ENCODE measurements at regions not wholly inside any gene's neighbourhood (a gene's known extent, or its start where the extent isn't known, plus 50 kb on each side); places are given as distances from the start of the nearest gene placed in this dataset.

DNA sequence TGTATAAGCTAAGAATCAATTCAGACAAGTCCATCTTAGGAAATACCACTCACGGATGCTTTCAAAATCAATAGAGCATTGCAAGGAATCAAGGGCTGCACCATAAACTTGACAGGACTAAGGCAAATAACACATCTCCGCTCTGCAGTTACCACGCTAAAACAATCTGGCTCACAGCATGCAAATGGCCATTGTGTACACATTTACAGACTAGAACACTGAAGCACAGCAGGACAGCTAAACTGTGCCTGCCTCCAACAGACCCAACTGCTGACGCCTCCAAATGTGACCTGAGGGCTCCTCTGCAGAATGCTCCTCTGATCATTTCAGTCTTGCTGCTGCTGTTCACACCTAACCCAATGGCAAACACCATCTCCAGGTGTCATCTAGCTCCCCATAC, 104.3 kb downstream of the MEX3B start:
- H3K36me3 ChIP-seq (ENCODE audit: control insufficient read depth, insufficient read depth, low read length), result no peaks in the 10 kb centered on the region
- H3K27ac ChIP-seq (ENCODE audit: low read depth, low read length), result no peak overlapping the region
- H3K9me3 ChIP-seq (ENCODE audit: control insufficient read depth, insufficient read depth, low read length), result no peaks in the 10 kb centered on the region
- H3K27me3 ChIP-seq (ENCODE audit: control insufficient read depth, insufficient read depth, low read length), result no peaks in the 10 kb centered on the region
- H3K4me3 ChIP-seq (ENCODE audit: low read depth, low read length), result no peak overlapping the region
- no peaks in the 10 kb centered on the region for H3K4me1 ChIP-seq (ENCODE audit: control insufficient read depth, insufficient read depth, low read length)
- 28% methylated on average over 4 of the region's 4 CpGs for WGBS (ENCODE audit: insufficient coverage)
- peak in 4 of 6 donors; percentile 15 to 90 (median 33) for DNase-seq (ENCODE audit: low read depth in 4 of 6, low spot score in 6 of 6)

DNA sequence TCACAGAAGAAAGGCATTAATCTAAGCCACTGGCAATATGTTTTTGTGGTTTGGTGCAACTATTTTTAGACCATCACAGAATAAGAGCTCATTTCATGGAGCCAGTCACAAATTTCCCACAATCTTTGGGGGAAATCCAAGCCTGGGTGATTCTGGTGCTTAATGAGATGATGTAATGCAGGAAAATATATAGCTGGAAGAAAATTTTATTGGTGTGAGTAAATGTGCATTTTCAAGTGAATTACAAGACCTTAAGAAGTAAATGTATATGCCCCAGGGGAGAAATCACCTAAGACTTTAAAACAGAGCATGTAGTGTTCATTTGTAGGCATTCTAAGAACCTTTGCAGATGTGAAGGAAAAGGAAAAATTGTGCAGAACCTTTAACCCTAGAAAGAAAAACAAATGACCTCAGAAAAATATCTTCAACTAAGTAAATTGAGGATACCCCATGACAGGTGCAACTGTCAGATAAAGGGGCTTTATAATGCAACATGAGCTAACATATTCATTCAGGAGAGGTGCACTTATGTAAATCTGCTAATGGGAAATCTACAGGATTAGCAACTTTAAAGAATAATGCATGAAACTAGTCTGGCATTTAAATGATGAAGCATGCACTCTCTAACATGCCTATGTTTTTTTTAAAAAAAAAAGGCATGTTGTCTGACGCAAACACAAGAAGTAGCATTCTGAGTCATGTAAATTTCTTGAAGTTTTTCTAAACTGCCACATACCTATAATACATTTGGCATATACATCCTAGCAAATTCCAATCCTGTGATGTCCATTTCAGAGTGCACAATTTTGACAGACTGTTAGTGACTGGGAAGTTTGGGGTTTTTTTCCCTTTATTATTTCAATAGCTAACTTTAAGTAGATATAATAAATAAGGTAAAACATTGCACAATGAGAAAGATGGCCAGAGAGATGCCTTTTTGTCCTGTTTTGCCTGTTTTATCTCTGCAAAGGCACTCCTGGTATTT, 105.1 kb downstream of the MEX3B start:
- DNase-seq (ENCODE audit: low read depth in 4 of 6, low spot score in 6 of 6), result no peak
- WGBS (ENCODE audit: insufficient coverage), result no CpG with 5 or more reads among the region's 1 CpG
- Histone ChIP-seq H3K4me1 (ENCODE audit: control insufficient read depth, insufficient read depth, low read length) (no peaks in the 10 kb centered on the region), H3K36me3 (ENCODE audit: control insufficient read depth, insufficient read depth, low read length) (no peaks in the 10 kb centered on the region), H3K4me3 (ENCODE audit: low read depth, low read length) (no peak overlapping the region), H3K27me3 (ENCODE audit: control insufficient read depth, insufficient read depth, low read length) (no peaks in the 10 kb centered on the region), H3K9me3 (ENCODE audit: control insufficient read depth, insufficient read depth, low read length) (no peaks in the 10 kb centered on the region), H3K27ac (ENCODE audit: low read depth, low read length) (no peak overlapping the region)

DNA sequence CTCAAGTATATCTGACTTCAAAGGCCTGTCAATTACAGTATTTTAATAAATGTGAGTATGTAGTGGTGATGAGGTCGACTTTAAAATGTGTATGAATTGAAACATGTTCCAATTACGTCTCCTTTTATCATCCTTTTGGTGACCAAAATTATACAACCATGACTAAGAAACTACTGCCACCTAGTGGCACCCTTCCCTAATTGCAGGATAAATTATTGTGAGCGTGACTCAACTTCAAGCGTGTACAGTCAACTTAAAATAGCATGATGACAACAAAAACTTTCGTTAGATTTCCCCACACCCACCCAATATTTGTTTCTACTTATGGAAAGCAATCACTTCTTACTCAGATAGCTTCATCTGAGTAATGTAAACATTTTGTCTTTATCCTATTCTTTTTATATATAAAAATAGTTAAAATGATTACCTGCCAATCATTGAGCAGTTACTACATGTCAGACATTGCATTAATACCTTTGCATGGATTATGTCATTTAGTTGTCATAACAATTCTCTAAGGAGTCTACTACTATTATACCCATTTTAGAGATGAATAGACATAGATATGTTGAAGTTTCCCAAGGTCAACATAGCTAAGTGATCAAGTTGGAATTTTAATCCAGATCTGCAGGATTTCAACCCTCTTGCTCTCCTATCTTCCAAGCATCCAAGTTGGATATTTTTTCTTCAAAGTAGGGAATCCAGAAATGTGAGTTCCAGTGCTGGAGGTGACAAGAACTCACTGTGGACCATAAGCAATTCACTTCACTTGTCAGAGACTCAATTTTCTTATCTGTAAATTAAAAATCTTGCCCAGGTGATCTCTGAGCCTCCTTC, 106.0 kb downstream of the MEX3B start:
- H3K4me1 ChIP-seq (ENCODE audit: control insufficient read depth, insufficient read depth, low read length), result no peaks in the 10 kb centered on the region
- 50% methylated on average over 2 of the region's 5 CpGs for WGBS (ENCODE audit: insufficient coverage)

DNA sequence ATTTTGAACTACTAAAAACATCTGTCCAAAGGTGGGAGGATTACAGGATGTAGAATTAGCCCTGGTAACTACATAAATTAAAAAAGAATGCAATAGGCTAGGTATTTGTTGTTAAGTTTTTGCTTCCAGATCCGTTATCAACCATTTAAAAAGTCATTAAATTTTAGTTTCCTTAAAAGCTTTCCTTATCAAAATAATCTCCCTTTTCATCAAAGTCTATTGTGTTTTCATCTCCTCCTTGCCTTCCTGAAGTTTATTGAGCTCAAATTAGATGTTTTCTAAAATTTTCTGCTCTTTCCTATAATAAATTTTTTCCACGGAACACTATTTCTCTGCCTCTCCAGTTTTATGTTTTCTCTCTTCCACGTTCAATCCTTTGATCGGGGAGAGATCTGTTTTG, 108.6 kb downstream of the MEX3B start:
- Histone ChIP-seq H3K9me3 (ENCODE audit: control insufficient read depth, insufficient read depth, low read length) (no peaks in the 10 kb centered on the region), H3K4me3 (ENCODE audit: low read depth, low read length) (no peak overlapping the region), H3K36me3 (ENCODE audit: control insufficient read depth, insufficient read depth, low read length) (no peaks in the 10 kb centered on the region), H3K27ac (ENCODE audit: low read depth, low read length) (no peak overlapping the region), H3K4me1 (ENCODE audit: control insufficient read depth, insufficient read depth, low read length) (no peaks in the 10 kb centered on the region), H3K27me3 (ENCODE audit: control insufficient read depth, insufficient read depth, low read length) (no peaks in the 10 kb centered on the region)
- no CpG with 5 or more reads among the region's 4 CpGs for WGBS (ENCODE audit: insufficient coverage)
- DNase-seq (ENCODE audit: low read depth in 4 of 6, low spot score in 6 of 6), result no peak

More for the DNA sequence above, 106.0 kb downstream of the MEX3B start:
- H3K36me3 ChIP-seq (ENCODE audit: control insufficient read depth, insufficient read depth, low read length), result no peaks in the 10 kb centered on the region
- no peak for DNase-seq (ENCODE audit: low read depth in 4 of 6, low spot score in 6 of 6)
- no peaks in the 10 kb centered on the region for H3K27me3 ChIP-seq (ENCODE audit: control insufficient read depth, insufficient read depth, low read length)
- no peak overlapping the region for H3K27ac ChIP-seq (ENCODE audit: low read depth, low read length)
- H3K9me3 ChIP-seq (ENCODE audit: control insufficient read depth, insufficient read depth, low read length), result no peaks in the 10 kb centered on the region
- H3K4me3 ChIP-seq (ENCODE audit: low read depth, low read length), result no peak overlapping the region

- WGBS (ENCODE audit: insufficient coverage), result 95% methylated on average over 10 of the region's 11 CpGs
- Histone ChIP-seq H3K9me3 (ENCODE audit: control insufficient read depth, insufficient read depth, low read length) (no peaks in the 10 kb centered on the region), H3K4me3 (ENCODE audit: low read depth, low read length) (no peak overlapping the region), H3K4me1 (ENCODE audit: control insufficient read depth, insufficient read depth, low read length) (no peaks in the 10 kb centered on the region), H3K36me3 (ENCODE audit: control insufficient read depth, insufficient read depth, low read length) (no peaks in the 10 kb centered on the region), H3K27ac (ENCODE audit: low read depth, low read length) (no peak overlapping the region), H3K27me3 (ENCODE audit: control insufficient read depth, insufficient read depth, low read length) (no peaks in the 10 kb centered on the region)
- DNase-seq (ENCODE audit: low read depth in 4 of 6, low spot score in 6 of 6), result no peak
These were observed 115.0 kb downstream of the MEX3B start for GRCh38 chr15:81930582-81931369.

- H3K36me3 ChIP-seq (ENCODE audit: control insufficient read depth, insufficient read depth, low read length), result no peaks in the 10 kb centered on the region
- WGBS (ENCODE audit: insufficient coverage), result 83% methylated on average over 1 of the region's 3 CpGs
- H3K27ac ChIP-seq (ENCODE audit: low read depth, low read length), result no peak overlapping the region
- H3K27me3 ChIP-seq (ENCODE audit: control insufficient read depth, insufficient read depth, low read length), result no peaks in the 10 kb centered on the region
- DNase-seq (ENCODE audit: low read depth in 4 of 6, low spot score in 6 of 6), result no peak
- H3K4me1 ChIP-seq (ENCODE audit: control insufficient read depth, insufficient read depth, low read length), result no peaks in the 10 kb centered on the region
- no peak overlapping the region for H3K4me3 ChIP-seq (ENCODE audit: low read depth, low read length)
- no peaks in the 10 kb centered on the region for H3K9me3 ChIP-seq (ENCODE audit: control insufficient read depth, insufficient read depth, low read length)
These were observed 116.3 kb downstream of the MEX3B start for GRCh38 chr15:81929557-81929956.

DNA sequence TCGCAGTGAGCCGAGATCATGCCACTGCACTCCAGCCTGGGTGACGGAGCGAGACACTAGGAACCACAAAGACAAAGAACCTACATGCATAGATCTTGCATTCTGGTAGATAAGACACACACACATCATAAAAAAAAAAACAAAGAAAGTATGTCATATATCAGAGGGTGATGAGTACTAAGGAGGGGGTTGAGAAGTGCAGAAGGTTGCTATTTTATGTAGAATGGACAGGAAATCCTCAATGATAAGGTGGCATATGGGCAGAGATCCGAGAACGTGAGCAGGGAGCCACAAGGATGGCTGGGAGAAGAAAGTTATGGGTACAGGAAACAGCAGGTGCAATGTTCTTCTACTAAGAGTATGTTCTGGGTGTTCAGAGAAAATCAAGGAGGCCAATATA, 118.8 kb downstream of the MEX3B start:
- Histone ChIP-seq H3K9me3 (ENCODE audit: control insufficient read depth, insufficient read depth, low read length) (no peaks in the 10 kb centered on the region), H3K27me3 (ENCODE audit: control insufficient read depth, insufficient read depth, low read length) (no peaks in the 10 kb centered on the region), H3K4me3 (ENCODE audit: low read depth, low read length) (no peak overlapping the region), H3K36me3 (ENCODE audit: control insufficient read depth, insufficient read depth, low read length) (no peaks in the 10 kb centered on the region), H3K4me1 (ENCODE audit: control insufficient read depth, insufficient read depth, low read length) (no peaks in the 10 kb centered on the region), H3K27ac (ENCODE audit: low read depth, low read length) (no peak overlapping the region)
- DNase-seq (ENCODE audit: low read depth in 4 of 6, low spot score in 6 of 6), result no peak
- WGBS (ENCODE audit: insufficient coverage), result 95% methylated on average over 4 of the region's 6 CpGs

DNA sequence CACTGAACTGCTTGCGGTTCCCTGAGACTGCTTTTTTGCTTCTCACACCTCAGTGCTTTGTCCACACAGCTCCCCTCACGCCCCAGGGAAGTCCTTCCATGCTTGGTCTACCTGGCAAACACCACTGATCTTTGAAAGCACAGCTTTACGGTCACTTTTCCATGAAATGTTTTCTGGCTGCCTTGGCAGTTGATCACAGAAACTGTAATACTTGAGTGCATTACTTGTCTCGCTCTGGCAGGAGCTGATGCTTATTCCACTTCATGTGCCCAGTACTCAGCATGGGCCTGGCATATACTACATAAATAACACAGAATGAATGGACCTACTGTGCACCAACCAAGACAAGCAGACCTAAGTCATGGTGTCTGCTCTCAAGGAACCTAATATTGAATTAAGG, 121.1 kb downstream of the MEX3B start:
- peaks cover 3% of the 10 kb centered on the region for H3K9me3 ChIP-seq (ENCODE audit: control insufficient read depth, insufficient read depth, low read length)
- H3K27me3 ChIP-seq (ENCODE audit: control insufficient read depth, insufficient read depth, low read length), result no peaks in the 10 kb centered on the region
- no peak overlapping the region for H3K27ac ChIP-seq (ENCODE audit: low read depth, low read length)
- no peaks in the 10 kb centered on the region for H3K36me3 ChIP-seq (ENCODE audit: control insufficient read depth, insufficient read depth, low read length)
- H3K4me1 ChIP-seq (ENCODE audit: control insufficient read depth, insufficient read depth, low read length), result no peaks in the 10 kb centered on the region
- no peak for DNase-seq (ENCODE audit: low read depth in 4 of 6, low spot score in 6 of 6)
- WGBS (ENCODE audit: insufficient coverage), result 82% methylated on average over 4 of the region's 4 CpGs
- H3K4me3 ChIP-seq (ENCODE audit: low read depth, low read length), result no peak overlapping the region

GRCh38 chr15:81923561-81924350, 122.1 kb downstream of the MEX3B start:
- Histone ChIP-seq H3K4me1 (ENCODE audit: control insufficient read depth, insufficient read depth, low read length) (no peaks in the 10 kb centered on the region), H3K27ac (ENCODE audit: low read depth, low read length) (no peak overlapping the region), H3K4me3 (ENCODE audit: low read depth, low read length) (no peak overlapping the region), H3K36me3 (ENCODE audit: control insufficient read depth, insufficient read depth, low read length) (no peaks in the 10 kb centered on the region), H3K9me3 (ENCODE audit: control insufficient read depth, insufficient read depth, low read length) (peaks cover 7% of the 10 kb centered on the region), H3K27me3 (ENCODE audit: control insufficient read depth, insufficient read depth, low read length) (no peaks in the 10 kb centered on the region)
- WGBS (ENCODE audit: insufficient coverage), result 83% methylated on average over 2 of the region's 4 CpGs
- DNase-seq (ENCODE audit: low read depth in 4 of 6, low spot score in 6 of 6), result no peak
